Natural killer cell (primary cell): ENCODE measurements at regions not wholly inside any gene's neighbourhood (a gene's known extent, or its start where the extent isn't known, plus 50 kb on each side); places are given as distances from the start of the nearest gene placed in this dataset.

Source experiments
- ATAC-seq, 3 donors: fragments of 150-1000 bp in 2 of 3; fragments of 200-7000 bp in 1 of 3; cut with Tn5 transposase; 1 replicate in 1 of 3; 2 replicates in 2 of 3; pipeline ENCODE4 v1.10.0; 2021; ENCODE audit warnings: mild to moderate bottlenecking in 2 of 3, moderate library complexity in 2 of 3
- DNase-seq, 2 donors: peaks; one replicate each; pipeline versions ENCODE4 v3.0.0 to v3.0.0-alpha.2; 2013 to 2021; ENCODE audit warnings: mixed read lengths in 1 of 2
- H3K27ac ChIP-seq: one replicate; pipeline ENCODE4 v1.5.1; 2013; ENCODE audit warnings: mild to moderate bottlenecking, low read length
- H3K27me3 ChIP-seq: one replicate; pipeline ENCODE4 v1.6.1; 2013; ENCODE audit warnings: low read length; ENCODE audit not compliant: control insufficient read depth, insufficient read depth
- H3K36me3 ChIP-seq: one replicate; pipeline ENCODE4 v1.6.1; 2013; ENCODE audit warnings: low read length; ENCODE audit not compliant: control insufficient read depth, insufficient read depth
- H3K4me1 ChIP-seq: one replicate; pipeline ENCODE4 v1.6.1; 2013; ENCODE audit warnings: low read length; ENCODE audit not compliant: control insufficient read depth, insufficient read depth
- H3K4me3 ChIP-seq: one replicate; pipeline ENCODE4 v1.5.1; 2013; ENCODE audit warnings: low read length
- H3K9me3 ChIP-seq: one replicate; pipeline ENCODE4 v1.6.1; 2013; ENCODE audit warnings: low read length; ENCODE audit not compliant: control insufficient read depth, insufficient read depth
- H3K27ac Mint-ChIP-seq, 2 donors: one replicate each; pipeline ENCODE4 v1.8.0; 2022; ENCODE audit warnings: mild to moderate bottlenecking in 2 of 2, mixed read lengths in 2 of 2, moderate library complexity in 1 of 2
- H3K27me3 Mint-ChIP-seq, 2 donors: one replicate each; pipeline ENCODE4 v1.8.0; 2022; ENCODE audit warnings: low read depth in 2 of 2, mixed read lengths in 2 of 2
- H3K36me3 Mint-ChIP-seq: one replicate; pipeline ENCODE4 v1.8.0; 2022; ENCODE audit warnings: mixed read lengths
- H3K4me1 Mint-ChIP-seq, 2 donors: one replicate each; pipeline ENCODE4 v1.8.0; 2022; ENCODE audit warnings: mixed read lengths in 2 of 2
- H3K4me3 Mint-ChIP-seq: one replicate; pipeline ENCODE4 v1.8.0; 2022; ENCODE audit warnings: mild to moderate bottlenecking, moderate library complexity, mixed read lengths
- H3K9me3 Mint-ChIP-seq, 2 donors: one replicate each; pipeline ENCODE4 v1.8.0; 2022; ENCODE audit warnings: mixed read lengths in 2 of 2
- WGBS: methylation state at CpG from one replicate; pipeline ENCODE4 v1.1.7; 2013; ENCODE audit warnings: missing lambda C conversion rate; ENCODE audit not compliant: insufficient coverage; 5-methylcytosine and 5-hydroxymethylcytosine counted together
- intact Hi-C: fragments of 100-400 bp; cut with micrococcal nuclease; formaldehyde crosslinking; loops from one replicate; pipeline ENCODE4 v1.14.2; 2022
- TF ChIP-seq, protein P1 (sequence below): fragments of 200-600 bp; IDR thresholded peaks from one replicate; pipeline ENCODE4 v1.8.0; 2022; ENCODE audit warnings: antibody characterized with exemption

DNA sequence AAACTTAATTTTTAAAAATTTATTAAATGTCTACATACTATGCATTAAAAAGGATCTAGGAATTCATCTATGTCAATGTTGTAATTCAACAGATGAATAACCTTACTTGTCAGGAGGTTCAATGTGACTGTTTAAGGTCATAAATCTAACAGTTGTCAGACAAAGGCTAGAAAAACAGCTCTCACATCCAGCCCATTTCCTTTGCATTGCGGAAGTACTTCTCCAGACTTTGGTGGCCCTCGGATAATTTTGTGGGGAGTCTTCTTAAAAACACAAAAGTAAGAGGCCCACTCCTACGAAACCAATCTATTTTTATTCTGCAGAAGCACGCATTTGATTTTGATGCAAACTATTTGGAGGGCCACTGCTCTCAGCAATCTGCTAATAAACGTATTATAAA lies 122.6 kb upstream of the CHRM3 start:
- no peaks in the 10 kb centered on the region for H3K27me3 Mint-ChIP-seq
- H3K27me3 ChIP-seq = no peaks in the 10 kb centered on the region
- H3K4me3 ChIP-seq = no peak overlapping the region
- intact Hi-C loops = no loop called here
- H3K4me1 ChIP-seq = no peaks in the 10 kb centered on the region
- H3K36me3 ChIP-seq = no peaks in the 10 kb centered on the region
- TF ChIP-seq, protein P1, sequence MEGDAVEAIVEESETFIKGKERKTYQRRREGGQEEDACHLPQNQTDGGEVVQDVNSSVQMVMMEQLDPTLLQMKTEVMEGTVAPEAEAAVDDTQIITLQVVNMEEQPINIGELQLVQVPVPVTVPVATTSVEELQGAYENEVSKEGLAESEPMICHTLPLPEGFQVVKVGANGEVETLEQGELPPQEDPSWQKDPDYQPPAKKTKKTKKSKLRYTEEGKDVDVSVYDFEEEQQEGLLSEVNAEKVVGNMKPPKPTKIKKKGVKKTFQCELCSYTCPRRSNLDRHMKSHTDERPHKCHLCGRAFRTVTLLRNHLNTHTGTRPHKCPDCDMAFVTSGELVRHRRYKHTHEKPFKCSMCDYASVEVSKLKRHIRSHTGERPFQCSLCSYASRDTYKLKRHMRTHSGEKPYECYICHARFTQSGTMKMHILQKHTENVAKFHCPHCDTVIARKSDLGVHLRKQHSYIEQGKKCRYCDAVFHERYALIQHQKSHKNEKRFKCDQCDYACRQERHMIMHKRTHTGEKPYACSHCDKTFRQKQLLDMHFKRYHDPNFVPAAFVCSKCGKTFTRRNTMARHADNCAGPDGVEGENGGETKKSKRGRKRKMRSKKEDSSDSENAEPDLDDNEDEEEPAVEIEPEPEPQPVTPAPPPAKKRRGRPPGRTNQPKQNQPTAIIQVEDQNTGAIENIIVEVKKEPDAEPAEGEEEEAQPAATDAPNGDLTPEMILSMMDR = no peak
- ATAC-seq = no peak
- H3K27ac Mint-ChIP-seq = no peak overlapping the region
- no peaks in the 10 kb centered on the region for H3K36me3 Mint-ChIP-seq
- no peak overlapping the region for H3K4me3 Mint-ChIP-seq
- no peaks in the 10 kb centered on the region for H3K4me1 Mint-ChIP-seq
- no peak for DNase-seq
- peaks cover 4 to 9% of the 10 kb centered on the region in 2 donors for H3K9me3 Mint-ChIP-seq
- H3K27ac ChIP-seq = no peak overlapping the region
- H3K9me3 ChIP-seq = no peaks in the 10 kb centered on the region
- WGBS = 29% methylated on average over 3 of the region's 5 CpGs

DNA sequence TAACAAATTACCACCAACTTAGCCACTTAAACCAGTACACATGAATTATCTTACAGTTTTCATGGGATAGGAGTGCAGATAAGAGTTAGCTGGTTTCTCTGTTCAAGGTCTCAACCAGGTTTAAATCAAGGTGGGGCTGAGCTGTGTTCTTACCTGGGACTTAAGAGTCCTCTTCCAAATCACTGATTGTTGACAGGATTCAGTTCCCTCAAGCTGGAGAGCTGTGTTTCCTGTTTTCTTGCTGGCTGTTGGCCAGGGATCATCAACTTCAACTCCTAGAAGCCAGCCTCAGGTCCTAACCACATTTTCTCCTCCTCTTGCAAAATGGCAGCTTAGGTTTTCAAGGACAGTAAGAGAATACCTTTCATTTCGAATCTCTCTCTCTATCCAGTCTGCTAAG lies 123.8 kb upstream of the CHRM3 start:
- Histone ChIP-seq H3K27me3 (no peaks in the 10 kb centered on the region), H3K4me3 (no peak overlapping the region), H3K4me1 (no peaks in the 10 kb centered on the region), H3K9me3 (no peaks in the 10 kb centered on the region), H3K36me3 (no peaks in the 10 kb centered on the region), H3K27ac (no peak overlapping the region)
- H3K4me3 Mint-ChIP-seq = no peak overlapping the region
- intact Hi-C loops = no loop called here
- H3K4me1 Mint-ChIP-seq = no peaks in the 10 kb centered on the region
- no peaks in the 10 kb centered on the region for H3K27me3 Mint-ChIP-seq
- H3K9me3 Mint-ChIP-seq = peaks cover 4 to 8% of the 10 kb centered on the region in 2 donors
- ATAC-seq = no peak
- WGBS = 67% methylated on average over 1 of the region's 1 CpG
- H3K36me3 Mint-ChIP-seq = no peaks in the 10 kb centered on the region
- DNase-seq = no peak
- no peak overlapping the region for H3K27ac Mint-ChIP-seq
- TF ChIP-seq, protein P1 = no peak

DNA sequence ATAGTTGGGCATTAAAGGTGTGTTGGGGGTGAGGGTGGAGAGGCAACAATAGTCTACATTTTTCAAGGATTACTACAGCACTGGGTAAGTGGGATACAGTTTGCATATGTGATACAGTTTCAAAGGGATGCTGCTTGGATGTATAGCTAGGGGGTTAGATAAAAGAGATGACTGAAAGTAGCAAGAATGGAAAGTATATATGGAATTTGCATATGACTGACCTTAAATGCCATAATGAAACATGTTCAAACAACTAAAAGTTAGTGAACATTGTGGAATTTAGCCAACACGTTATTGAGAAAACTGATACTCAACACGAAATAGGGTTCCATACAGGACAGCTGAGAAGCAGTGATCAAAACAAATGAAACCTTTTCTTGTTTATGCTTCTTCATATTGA lies 124.8 kb upstream of the CHRM3 start:
- Histone ChIP-seq H3K27me3 (no peaks in the 10 kb centered on the region), H3K9me3 (no peaks in the 10 kb centered on the region), H3K36me3 (no peaks in the 10 kb centered on the region), H3K27ac (no peak overlapping the region), H3K4me1 (no peaks in the 10 kb centered on the region), H3K4me3 (no peak overlapping the region)
- Mint-ChIP-seq H3K27me3 (no peaks in the 10 kb centered on the region), H3K4me3 (no peak overlapping the region), H3K4me1 (no peaks in the 10 kb centered on the region), H3K9me3 (peaks cover 4 to 8% of the 10 kb centered on the region in 2 donors), H3K36me3 (no peaks in the 10 kb centered on the region), H3K27ac (no peak overlapping the region)
- intact Hi-C loops = no loop called here
- ATAC-seq (no peak), DNase-seq (no peak)
- TF ChIP-seq, protein P1 = no peak
- 94% methylated on average over 2 of the region's 2 CpGs for WGBS

DNA sequence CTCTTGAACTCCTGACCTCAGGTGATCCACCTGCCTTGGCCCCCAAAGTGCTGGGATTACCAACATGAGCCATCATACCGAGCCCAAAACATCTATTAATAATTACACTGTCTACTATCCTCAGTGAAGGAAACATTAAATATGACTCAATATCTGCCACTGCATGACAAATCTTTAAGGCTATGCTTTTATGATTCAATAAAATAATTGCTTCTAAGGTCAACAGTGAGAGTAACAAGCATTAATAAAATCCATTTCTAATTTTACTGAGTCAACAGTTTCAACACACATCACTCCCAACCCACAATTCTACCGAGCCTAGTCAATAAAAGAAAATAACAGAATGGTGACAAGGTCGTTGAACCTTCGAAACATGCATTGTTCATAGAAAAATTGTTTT lies 125.5 kb upstream of the CHRM3 start:
- ATAC-seq (no peak), DNase-seq (no peak)
- intact Hi-C loops = no loop called here
- Histone ChIP-seq H3K4me3 (no peak overlapping the region), H3K27ac (no peak overlapping the region), H3K9me3 (no peaks in the 10 kb centered on the region), H3K36me3 (no peaks in the 10 kb centered on the region), H3K27me3 (no peaks in the 10 kb centered on the region), H3K4me1 (no peaks in the 10 kb centered on the region)
- H3K4me3 Mint-ChIP-seq = no peak overlapping the region
- no peak overlapping the region for H3K27ac Mint-ChIP-seq
- TF ChIP-seq, protein P1 = no peak
- H3K36me3 Mint-ChIP-seq = no peaks in the 10 kb centered on the region
- peaks cover 6 to 11% of the 10 kb centered on the region in 2 donors for H3K9me3 Mint-ChIP-seq
- H3K4me1 Mint-ChIP-seq = no peaks in the 10 kb centered on the region
- WGBS = 81% methylated on average over 4 of the region's 4 CpGs
- H3K27me3 Mint-ChIP-seq = no peaks in the 10 kb centered on the region
